ENCODE measurements at regions not wholly inside any gene's neighbourhood (a gene's known extent, or its start where the extent isn't known, plus 50 kb on each side); places are given as distances from the start of the nearest gene placed in this dataset.

DNA sequence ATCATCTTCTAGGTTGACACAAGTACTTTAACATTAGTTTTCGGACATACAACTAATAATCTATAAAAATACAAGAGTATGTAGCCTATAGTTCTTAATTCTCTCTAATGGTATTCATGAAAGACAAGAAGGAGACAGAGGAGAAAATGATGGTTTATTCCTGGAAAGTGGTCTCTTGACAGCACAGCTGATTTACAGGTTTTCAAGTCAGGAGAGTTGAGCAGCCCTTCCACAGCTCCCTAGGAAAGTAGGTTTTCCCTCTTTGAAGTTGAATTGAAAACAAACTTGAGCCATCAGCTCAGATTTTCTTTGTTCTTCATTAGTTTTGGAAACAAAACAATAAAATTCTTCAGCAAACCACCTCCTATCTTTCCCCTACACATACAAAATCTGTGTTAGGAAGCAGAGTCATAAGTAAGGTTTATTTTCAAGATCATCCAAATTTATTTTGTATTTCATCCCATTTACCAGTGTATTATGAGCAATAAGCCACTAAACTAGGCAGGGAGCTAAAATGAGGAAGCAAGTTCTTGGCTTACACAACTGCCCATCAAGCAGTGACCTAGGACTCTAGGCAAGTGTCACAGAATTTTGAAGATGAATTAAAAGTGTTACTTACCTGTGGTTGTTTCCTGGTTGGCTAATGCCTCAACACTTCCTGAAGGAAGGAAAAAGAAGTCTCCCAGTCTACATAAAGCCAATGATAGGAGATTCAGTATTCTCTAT, 357.0 kb downstream of the BCAT1 start:
- H3K9me2 ChIP-seq (ENCODE audit: insufficient read depth) = no peaks in the 10 kb centered on the region
- no peak overlapping the region for H3K4me3 ChIP-seq (replicated peaks in 1 of 2; ENCODE audit: low read depth in 1 of 2, low read length in 2 of 2)
- H3K36me3 ChIP-seq (ENCODE audit: control insufficient read depth in 1 of 2, insufficient read depth in 2 of 2, low read length in 2 of 2) = no peaks in the 10 kb centered on the region
- no peak overlapping the region for H3K27ac ChIP-seq (ENCODE audit: low read depth, low read length)
- ChIA-PET RAD21 (ENCODE audit: low non-redundant PET in 1 of 2, low total read pairs in 2 of 2, uncharacterized antibody in 2 of 2, unreplicated experiment in 2 of 2) (no interaction called here), CTCF (no interaction called here), POLR2A (no interaction called here)
- intact Hi-C loops (cut with micrococcal nuclease) = loop anchor here (10.0 kb wide), 1 partner anchor 1737 kb away; no protein-coding TSS in a partner anchor
- no TSS peak for BruUV-seq (replicated peaks)
- no peaks in the 10 kb centered on the region for H4K20me1 ChIP-seq (ENCODE audit: insufficient read depth)
- TF ChIP-seq POLR2AphosphoS5 (IDR thresholded peaks at IDR 0.05; ENCODE audit: low read depth, low read length) (no peak), POLR2A (IDR thresholded peaks at IDR 0.05; ENCODE audit: borderline replicate concordance, extremely low read depth, insufficient read depth, insufficient read length) (no peak), RAD21 (IDR thresholded peaks at IDR 0.05; ENCODE audit: low read depth) (no peak), CBX3 (IDR thresholded peaks at IDR 0.05; ENCODE audit: low read depth) (no peak), CEBPB (IDR thresholded peaks at IDR 0.05; ENCODE audit: low read depth) (no peak), ELF1 (IDR thresholded peaks at IDR 0.05; ENCODE audit: borderline replicate concordance, low read depth) (no peak), EZH2 (IDR thresholded peaks at IDR 0.05) (no peak), SP1 (IDR thresholded peaks at IDR 0.05; ENCODE audit: low read depth) (no peak), JUND (IDR thresholded peaks at IDR 0.05) (no peak), SRF (IDR thresholded peaks at IDR 0.05; ENCODE audit: low read depth) (no peak), ZNF274 (IDR thresholded peaks at IDR 0.05; ENCODE audit: low read depth, low read length) (no peak), YY1 (IDR thresholded peaks at IDR 0.05; ENCODE audit: extremely low read depth, insufficient replicate concordance, low read depth, low read length) (no peak)
- TF ChIP-seq, protein P1, sequence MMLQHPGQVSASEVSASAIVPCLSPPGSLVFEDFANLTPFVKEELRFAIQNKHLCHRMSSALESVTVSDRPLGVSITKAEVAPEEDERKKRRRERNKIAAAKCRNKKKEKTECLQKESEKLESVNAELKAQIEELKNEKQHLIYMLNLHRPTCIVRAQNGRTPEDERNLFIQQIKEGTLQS (IDR thresholded peaks at IDR 0.05) = no peak
- TF ChIP-seq, protein P2, sequence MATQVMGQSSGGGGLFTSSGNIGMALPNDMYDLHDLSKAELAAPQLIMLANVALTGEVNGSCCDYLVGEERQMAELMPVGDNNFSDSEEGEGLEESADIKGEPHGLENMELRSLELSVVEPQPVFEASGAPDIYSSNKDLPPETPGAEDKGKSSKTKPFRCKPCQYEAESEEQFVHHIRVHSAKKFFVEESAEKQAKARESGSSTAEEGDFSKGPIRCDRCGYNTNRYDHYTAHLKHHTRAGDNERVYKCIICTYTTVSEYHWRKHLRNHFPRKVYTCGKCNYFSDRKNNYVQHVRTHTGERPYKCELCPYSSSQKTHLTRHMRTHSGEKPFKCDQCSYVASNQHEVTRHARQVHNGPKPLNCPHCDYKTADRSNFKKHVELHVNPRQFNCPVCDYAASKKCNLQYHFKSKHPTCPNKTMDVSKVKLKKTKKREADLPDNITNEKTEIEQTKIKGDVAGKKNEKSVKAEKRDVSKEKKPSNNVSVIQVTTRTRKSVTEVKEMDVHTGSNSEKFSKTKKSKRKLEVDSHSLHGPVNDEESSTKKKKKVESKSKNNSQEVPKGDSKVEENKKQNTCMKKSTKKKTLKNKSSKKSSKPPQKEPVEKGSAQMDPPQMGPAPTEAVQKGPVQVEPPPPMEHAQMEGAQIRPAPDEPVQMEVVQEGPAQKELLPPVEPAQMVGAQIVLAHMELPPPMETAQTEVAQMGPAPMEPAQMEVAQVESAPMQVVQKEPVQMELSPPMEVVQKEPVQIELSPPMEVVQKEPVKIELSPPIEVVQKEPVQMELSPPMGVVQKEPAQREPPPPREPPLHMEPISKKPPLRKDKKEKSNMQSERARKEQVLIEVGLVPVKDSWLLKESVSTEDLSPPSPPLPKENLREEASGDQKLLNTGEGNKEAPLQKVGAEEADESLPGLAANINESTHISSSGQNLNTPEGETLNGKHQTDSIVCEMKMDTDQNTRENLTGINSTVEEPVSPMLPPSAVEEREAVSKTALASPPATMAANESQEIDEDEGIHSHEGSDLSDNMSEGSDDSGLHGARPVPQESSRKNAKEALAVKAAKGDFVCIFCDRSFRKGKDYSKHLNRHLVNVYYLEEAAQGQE (IDR thresholded peaks at IDR 0.05; ENCODE audit: low read depth) = no peak
- TF ChIP-seq, protein P3, sequence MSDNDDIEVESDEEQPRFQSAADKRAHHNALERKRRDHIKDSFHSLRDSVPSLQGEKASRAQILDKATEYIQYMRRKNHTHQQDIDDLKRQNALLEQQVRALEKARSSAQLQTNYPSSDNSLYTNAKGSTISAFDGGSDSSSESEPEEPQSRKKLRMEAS (IDR thresholded peaks at IDR 0.05) = no peak
- TF ChIP-seq, protein P4, sequence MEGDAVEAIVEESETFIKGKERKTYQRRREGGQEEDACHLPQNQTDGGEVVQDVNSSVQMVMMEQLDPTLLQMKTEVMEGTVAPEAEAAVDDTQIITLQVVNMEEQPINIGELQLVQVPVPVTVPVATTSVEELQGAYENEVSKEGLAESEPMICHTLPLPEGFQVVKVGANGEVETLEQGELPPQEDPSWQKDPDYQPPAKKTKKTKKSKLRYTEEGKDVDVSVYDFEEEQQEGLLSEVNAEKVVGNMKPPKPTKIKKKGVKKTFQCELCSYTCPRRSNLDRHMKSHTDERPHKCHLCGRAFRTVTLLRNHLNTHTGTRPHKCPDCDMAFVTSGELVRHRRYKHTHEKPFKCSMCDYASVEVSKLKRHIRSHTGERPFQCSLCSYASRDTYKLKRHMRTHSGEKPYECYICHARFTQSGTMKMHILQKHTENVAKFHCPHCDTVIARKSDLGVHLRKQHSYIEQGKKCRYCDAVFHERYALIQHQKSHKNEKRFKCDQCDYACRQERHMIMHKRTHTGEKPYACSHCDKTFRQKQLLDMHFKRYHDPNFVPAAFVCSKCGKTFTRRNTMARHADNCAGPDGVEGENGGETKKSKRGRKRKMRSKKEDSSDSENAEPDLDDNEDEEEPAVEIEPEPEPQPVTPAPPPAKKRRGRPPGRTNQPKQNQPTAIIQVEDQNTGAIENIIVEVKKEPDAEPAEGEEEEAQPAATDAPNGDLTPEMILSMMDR (IDR thresholded peaks at IDR 0.05 in 2 of 3, conservative IDR thresholded peaks at IDR 0.05 in 1 of 3; ENCODE audit: borderline replicate concordance in 1 of 3, insufficient read depth in 1 of 3, low read depth in 2 of 3, low read length in 2 of 3) = no peak
- TF ChIP-seq, protein P5, sequence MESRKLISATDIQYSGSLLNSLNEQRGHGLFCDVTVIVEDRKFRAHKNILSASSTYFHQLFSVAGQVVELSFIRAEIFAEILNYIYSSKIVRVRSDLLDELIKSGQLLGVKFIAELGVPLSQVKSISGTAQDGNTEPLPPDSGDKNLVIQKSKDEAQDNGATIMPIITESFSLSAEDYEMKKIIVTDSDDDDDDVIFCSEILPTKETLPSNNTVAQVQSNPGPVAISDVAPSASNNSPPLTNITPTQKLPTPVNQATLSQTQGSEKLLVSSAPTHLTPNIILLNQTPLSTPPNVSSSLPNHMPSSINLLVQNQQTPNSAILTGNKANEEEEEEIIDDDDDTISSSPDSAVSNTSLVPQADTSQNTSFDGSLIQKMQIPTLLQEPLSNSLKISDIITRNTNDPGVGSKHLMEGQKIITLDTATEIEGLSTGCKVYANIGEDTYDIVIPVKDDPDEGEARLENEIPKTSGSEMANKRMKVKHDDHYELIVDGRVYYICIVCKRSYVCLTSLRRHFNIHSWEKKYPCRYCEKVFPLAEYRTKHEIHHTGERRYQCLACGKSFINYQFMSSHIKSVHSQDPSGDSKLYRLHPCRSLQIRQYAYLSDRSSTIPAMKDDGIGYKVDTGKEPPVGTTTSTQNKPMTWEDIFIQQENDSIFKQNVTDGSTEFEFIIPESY (IDR thresholded peaks at IDR 0.05; ENCODE audit: extremely low read depth, insufficient replicate concordance, low read length) = no peak
- no peak overlapping the region for H2AFZ ChIP-seq (ENCODE audit: low read depth, low read length, poor library complexity, severe bottlenecking)
- no peak overlapping the region for H3K9ac ChIP-seq (ENCODE audit: low read length)
- no peaks in the 10 kb centered on the region for H3K4me1 ChIP-seq (ENCODE audit: control insufficient read depth in 1 of 2, insufficient read depth in 2 of 2, low read length in 2 of 2)
- H3K27me3 ChIP-seq (ENCODE audit: insufficient read depth, low read length) = no peaks in the 10 kb centered on the region
- DNase-seq (ENCODE audit: low read depth, low spot score) (no peak), ATAC-seq (no peak)
- no peaks in the 10 kb centered on the region; a peak in 2 of 4 replicates for H3K9me3 ChIP-seq (ENCODE audit: control insufficient read depth in 1 of 2, insufficient read depth in 1 of 2, low read depth in 1 of 2, low read length in 2 of 2)
- H3K4me2 ChIP-seq (ENCODE audit: low read length) = no peak overlapping the region
- H3K79me2 ChIP-seq (ENCODE audit: insufficient read depth, low read length) = no peaks in the 10 kb centered on the region

Data from HCT116 (cell line).